Right kidney (tissue), 1 donor: ENCODE measurements at regions not wholly inside any gene's neighbourhood (a gene's known extent, or its start where the extent isn't known, plus 50 kb on each side); places are given as distances from the start of the nearest gene placed in this dataset.
A peak's percentile ranks its signal among the peaks of the same experiment; 100 is the strongest.
"Not testable (repeated sequence)": the region's sequence is repeated elsewhere in the genome, so short reads cannot be mapped to it uniquely, and the experiment has no call there.

Source experiments
- DNase-seq: peaks from one replicate; pipeline ENCODE4 v3.0.0-alpha.2; 2016

GRCh38 chr1:18561967-18562366, 68.7 kb upstream of the PAX7 start:
- no peak for DNase-seq

- DNase-seq, result no peak
These were observed 66.0 kb upstream of the PAX7 start for GRCh38 chr1:18564676-18565075.

GRCh38 chr1:18565321-18565720, 65.3 kb upstream of the PAX7 start:
- DNase-seq, result no peak

GRCh38 chr1:18568489-18568888, 62.2 kb upstream of the PAX7 start:
- no peak for DNase-seq

- DNase-seq, result no peak
These were observed 61.4 kb upstream of the PAX7 start for GRCh38 chr1:18569251-18569650.

GRCh38 chr1:18569811-18570545, 60.7 kb upstream of the PAX7 start:
- DNase-seq, result no peak

GRCh38 chr1:18571275-18571674, 59.4 kb upstream of the PAX7 start:
- no peak for DNase-seq

GRCh38 chr1:18572022-18572880, 58.4 kb upstream of the PAX7 start:
- DNase-seq, result no peak

- DNase-seq, result no peak
These were observed 57.5 kb upstream of the PAX7 start for GRCh38 chr1:18573170-18573569.

- DNase-seq, result no peak
These were observed 55.9 kb upstream of the PAX7 start for GRCh38 chr1:18574754-18575153.

- peak; percentile 51 for DNase-seq
These were observed 55.0 kb upstream of the PAX7 start for GRCh38 chr1:18575620-18576019.

GRCh38 chr1:18578271-18578670, 52.4 kb upstream of the PAX7 start:
- no peak for DNase-seq

- DNase-seq, result not testable (repeated sequence)
These were observed 51.4 kb upstream of the PAX7 start for GRCh38 chr1:18579267-18579666.

GRCh38 chr1:18580047-18580446, 50.6 kb upstream of the PAX7 start:
- peak; percentile 21 for DNase-seq

- DNase-seq, result no peak
These were observed 49.8 kb upstream of the PAX7 start for GRCh38 chr1:18580691-18581419.
